ENCODE measurements at regions not wholly inside any gene's neighbourhood (a gene's known extent, or its start where the extent isn't known, plus 50 kb on each side); places are given as distances from the start of the nearest gene placed in this dataset.

DNA sequence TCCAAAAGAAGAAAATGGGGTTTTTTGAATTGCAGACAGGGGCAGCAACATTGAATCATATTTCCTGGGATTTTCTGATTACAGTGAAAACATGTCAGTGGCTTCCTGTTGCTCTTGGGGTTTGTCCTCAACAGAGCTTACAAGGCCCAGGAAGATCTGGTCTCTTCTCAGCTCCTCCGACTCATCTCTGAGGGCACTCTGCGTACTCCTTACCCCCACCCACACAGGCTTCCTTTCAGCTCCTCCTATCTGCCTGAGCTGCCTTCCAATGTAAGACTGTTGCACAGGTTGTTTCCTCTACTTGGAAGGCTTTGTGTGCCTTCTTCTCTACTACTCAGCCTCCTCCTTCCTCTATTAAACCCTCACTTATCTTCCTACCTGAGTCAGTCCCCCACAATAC lies 245.1 kb upstream of the MEF2C start:
- TF ChIP-seq GATA2 (IDR thresholded peaks at IDR 0.05; ENCODE audit: insufficient read depth, insufficient read length, low read depth, low read length): no peak
- peak; percentile 12 for TF ChIP-seq FOS (IDR thresholded peaks at IDR 0.05; ENCODE audit: borderline replicate concordance, insufficient read depth, low read length)
- Histone ChIP-seq H3K9me3 (replicated peaks; ENCODE audit: control insufficient read depth, insufficient read depth, low read length) (no peaks in the 10 kb centered on the region), H2AFZ (ENCODE audit: low read depth, low read length) (peak overlapping the region; percentile 46), H4K20me1 (replicated peaks; ENCODE audit: control insufficient read depth, extremely low read depth, insufficient read depth, low read length) (no peaks in the 10 kb centered on the region), H3K4me2 (ENCODE audit: insufficient read depth, low read length) (no peak overlapping the region), H3K4me3 (replicated peaks in 1 of 3; ENCODE audit: insufficient read depth in 1 of 3, low read depth in 1 of 3, low read length in 3 of 3) (no peak overlapping the region), H3K4me1 (ENCODE audit: control insufficient read depth, extremely low read depth, insufficient read depth, low read length) (peaks cover 4% of the 10 kb centered on the region), H3K9ac (replicated peaks; ENCODE audit: extremely low read depth, insufficient read depth, low read length) (no peak overlapping the region), H3K36me3 (ENCODE audit: control insufficient read depth in 2 of 2, extremely low read depth in 1 of 2, insufficient read depth in 2 of 2, low read length in 2 of 2) (no peaks in the 10 kb centered on the region), H3K27ac (ENCODE audit: insufficient read depth, low read depth, low read length) (no peak overlapping the region), H3K27me3 (ENCODE audit: control insufficient read depth in 2 of 2, insufficient read depth in 2 of 2, low read length in 2 of 2) (no peaks in the 10 kb centered on the region), H3K79me2 (ENCODE audit: control insufficient read depth, insufficient read depth, low read length) (no peaks in the 10 kb centered on the region), H3K9me1 (replicated peaks; ENCODE audit: control insufficient read depth, extremely low read depth, insufficient read depth, low read length) (no peaks in the 10 kb centered on the region)
- intact Hi-C loops (cut with micrococcal nuclease): loop anchor here (10.0 kb wide), 1 partner anchor 403 kb away; no protein-coding TSS in a partner anchor
- no TSS peak for BruUV-seq (replicated peaks)
- dilution Hi-C loops (cut with MboI; ENCODE audit: extremely low pct_ligation_motif_present, low sequenced_read_pairs): no loop called here
- ChIA-PET CTCF (no interaction called here), POLR2A (no interaction called here)
- DNase-seq (ENCODE audit: low read depth, low spot score) (peak; percentile 14), FAIRE-seq (no peak)

- H4K20me1 ChIP-seq (replicated peaks; ENCODE audit: control insufficient read depth, extremely low read depth, insufficient read depth, low read length): no peaks in the 10 kb centered on the region
- H3K27me3 ChIP-seq (ENCODE audit: control insufficient read depth in 2 of 2, insufficient read depth in 2 of 2, low read length in 2 of 2): no peaks in the 10 kb centered on the region
- H3K79me2 ChIP-seq (ENCODE audit: control insufficient read depth, insufficient read depth, low read length): no peaks in the 10 kb centered on the region
- BruUV-seq (replicated peaks): no TSS peak
- no peak overlapping the region for H3K27ac ChIP-seq (ENCODE audit: insufficient read depth, low read depth, low read length)
- intact Hi-C loops (cut with micrococcal nuclease): loop anchor here (10.0 kb wide), 1 partner anchor 402 kb away; no protein-coding TSS in a partner anchor
- dilution Hi-C loops (cut with MboI; ENCODE audit: extremely low pct_ligation_motif_present, low sequenced_read_pairs): no loop called here
- ChIA-PET CTCF (no interaction called here), POLR2A (no interaction called here)
- no peaks in the 10 kb centered on the region for H3K36me3 ChIP-seq (ENCODE audit: control insufficient read depth in 2 of 2, extremely low read depth in 1 of 2, insufficient read depth in 2 of 2, low read length in 2 of 2)
- H3K9me1 ChIP-seq (replicated peaks; ENCODE audit: control insufficient read depth, extremely low read depth, insufficient read depth, low read length): no peaks in the 10 kb centered on the region
- H3K4me3 ChIP-seq (replicated peaks in 1 of 3; ENCODE audit: insufficient read depth in 1 of 3, low read depth in 1 of 3, low read length in 3 of 3): no peak overlapping the region
- DNase-seq (ENCODE audit: low read depth, low spot score) (no peak), FAIRE-seq (no peak)
- peaks cover 4% of the 10 kb centered on the region for H3K4me1 ChIP-seq (ENCODE audit: control insufficient read depth, extremely low read depth, insufficient read depth, low read length)
- H3K4me2 ChIP-seq (ENCODE audit: insufficient read depth, low read length): no peak overlapping the region
- no peak overlapping the region for H2AFZ ChIP-seq (ENCODE audit: low read depth, low read length)
- TF ChIP-seq POLR2AphosphoS5 (IDR thresholded peaks at IDR 0.05; ENCODE audit: insufficient read depth, low read depth, low read length) (no peak), GATA2 (IDR thresholded peaks at IDR 0.05; ENCODE audit: insufficient read depth, insufficient read length, low read depth, low read length) (no peak), FOS (IDR thresholded peaks at IDR 0.05; ENCODE audit: borderline replicate concordance, insufficient read depth, low read length) (no peak), JUN (IDR thresholded peaks at IDR 0.05; ENCODE audit: borderline replicate concordance, insufficient read depth, insufficient read length, low read depth) (no peak), EZH2 (IDR thresholded peaks at IDR 0.05; ENCODE audit: borderline replicate concordance, low read depth, low read length, severe bottlenecking) (no peak), POLR2A (IDR thresholded peaks at IDR 0.05; ENCODE audit: low read depth, low read length) (no peak), MYC (IDR thresholded peaks at IDR 0.05; ENCODE audit: low read depth, low read length) (no peak)
- TF ChIP-seq, protein P1, sequence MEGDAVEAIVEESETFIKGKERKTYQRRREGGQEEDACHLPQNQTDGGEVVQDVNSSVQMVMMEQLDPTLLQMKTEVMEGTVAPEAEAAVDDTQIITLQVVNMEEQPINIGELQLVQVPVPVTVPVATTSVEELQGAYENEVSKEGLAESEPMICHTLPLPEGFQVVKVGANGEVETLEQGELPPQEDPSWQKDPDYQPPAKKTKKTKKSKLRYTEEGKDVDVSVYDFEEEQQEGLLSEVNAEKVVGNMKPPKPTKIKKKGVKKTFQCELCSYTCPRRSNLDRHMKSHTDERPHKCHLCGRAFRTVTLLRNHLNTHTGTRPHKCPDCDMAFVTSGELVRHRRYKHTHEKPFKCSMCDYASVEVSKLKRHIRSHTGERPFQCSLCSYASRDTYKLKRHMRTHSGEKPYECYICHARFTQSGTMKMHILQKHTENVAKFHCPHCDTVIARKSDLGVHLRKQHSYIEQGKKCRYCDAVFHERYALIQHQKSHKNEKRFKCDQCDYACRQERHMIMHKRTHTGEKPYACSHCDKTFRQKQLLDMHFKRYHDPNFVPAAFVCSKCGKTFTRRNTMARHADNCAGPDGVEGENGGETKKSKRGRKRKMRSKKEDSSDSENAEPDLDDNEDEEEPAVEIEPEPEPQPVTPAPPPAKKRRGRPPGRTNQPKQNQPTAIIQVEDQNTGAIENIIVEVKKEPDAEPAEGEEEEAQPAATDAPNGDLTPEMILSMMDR (IDR thresholded peaks at IDR 0.05; ENCODE audit: extremely low read depth in 1 of 2, insufficient read depth in 1 of 2, low read depth in 1 of 2, low read length in 2 of 2): no peak
- TF ChIP-seq, protein P2, sequence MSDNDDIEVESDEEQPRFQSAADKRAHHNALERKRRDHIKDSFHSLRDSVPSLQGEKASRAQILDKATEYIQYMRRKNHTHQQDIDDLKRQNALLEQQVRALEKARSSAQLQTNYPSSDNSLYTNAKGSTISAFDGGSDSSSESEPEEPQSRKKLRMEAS (IDR thresholded peaks at IDR 0.05; ENCODE audit: insufficient read depth, insufficient read length): no peak
- no peaks in the 10 kb centered on the region for H3K9me3 ChIP-seq (replicated peaks; ENCODE audit: control insufficient read depth, insufficient read depth, low read length)
- H3K9ac ChIP-seq (replicated peaks; ENCODE audit: extremely low read depth, insufficient read depth, low read length): no peak overlapping the region
These were observed 244.2 kb upstream of the MEF2C start for GRCh38 chr5:89127191-89127590.

Data from endothelial cell of umbilical vein (primary cell).